Liver (tissue), 8 donors: ENCODE measurements at regions not wholly inside any gene's neighbourhood (a gene's known extent, or its start where the extent isn't known, plus 50 kb on each side); places are given as distances from the start of the nearest gene placed in this dataset.
A peak's percentile ranks its signal among the peaks of the same experiment; 100 is the strongest.

ENCODE experiments used
- DNase-seq: peaks from one replicate; pipeline ENCODE4 v3.0.0-alpha.2; 2017; ENCODE audit warnings: low spot score
- H3K27ac ChIP-seq, 2 donors: one replicate each; pipeline ENCODE4 v1.7.0; 2013; ENCODE audit warnings: inconsistent platforms in 2 of 2, low read length in 2 of 2, control low read depth in 1 of 2, low read depth in 1 of 2, mild to moderate bottlenecking in 1 of 2
- H3K27me3 ChIP-seq, 4 donors: one replicate each; pipeline versions ENCODE4 v1.6.1 to v1.7.0; 2013; ENCODE audit warnings: low read length in 3 of 4, inconsistent platforms in 1 of 4, mild to moderate bottlenecking in 1 of 4, moderate library complexity in 1 of 4; ENCODE audit not compliant: control insufficient read depth in 4 of 4, insufficient read depth in 4 of 4
- H3K36me3 ChIP-seq, 4 donors: one replicate each; pipeline versions ENCODE4 v1.6.1 to v1.7.0; 2013; ENCODE audit warnings: low read length in 3 of 4, mild to moderate bottlenecking in 3 of 4, low read depth in 1 of 4, moderate library complexity in 1 of 4; ENCODE audit not compliant: control insufficient read depth in 4 of 4, insufficient read depth in 3 of 4
- H3K4me1 ChIP-seq, 4 donors: one replicate each; pipeline versions ENCODE4 v1.6.1 to v1.7.0; 2013; ENCODE audit warnings: low read length in 3 of 4, mild to moderate bottlenecking in 3 of 4, moderate library complexity in 1 of 4; ENCODE audit not compliant: control insufficient read depth in 4 of 4, insufficient read depth in 4 of 4
- H3K4me3 ChIP-seq, 3 donors: one replicate each; pipeline versions ENCODE4 v1.6.1 to v1.7.0; 2013; ENCODE audit warnings: low read length in 3 of 3, control low read depth in 1 of 3, low read depth in 1 of 3, mild to moderate bottlenecking in 1 of 3
- H3K9ac ChIP-seq, 2 donors: one replicate each; pipeline ENCODE4 v1.7.0; 2013; ENCODE audit warnings: low read length in 2 of 2, mild to moderate bottlenecking in 2 of 2, moderate library complexity in 2 of 2, control low read depth in 1 of 2, low read depth in 1 of 2
- H3K9me3 ChIP-seq, 4 donors: one replicate each; pipeline versions ENCODE4 v1.6.1 to v1.7.0; 2013; ENCODE audit warnings: low read length in 3 of 4; ENCODE audit not compliant: control insufficient read depth in 4 of 4
- GABPA ChIP-seq, 2 donors: IDR thresholded peaks in 1 of 2; conservative IDR thresholded peaks in 1 of 2; 2 replicates each; pipeline ENCODE4 v1.6.1; 2016; ENCODE audit warnings: antibody characterized with exemption in 2 of 2, mild to moderate bottlenecking in 1 of 2, moderate library complexity in 1 of 2
- HNF4A ChIP-seq, 2 donors: conservative IDR thresholded peaks; 2 replicates each; pipeline ENCODE4 v1.6.1; 2016; ENCODE audit warnings: antibody characterized with exemption in 2 of 2, mild to moderate bottlenecking in 2 of 2
- HNF4G ChIP-seq: IDR thresholded peaks from 2 replicates; pipeline ENCODE4 v1.6.1; 2016; ENCODE audit warnings: antibody characterized with exemption
- RXRA ChIP-seq, 2 donors: IDR thresholded peaks; 2 replicates each; pipeline ENCODE4 v1.6.1; 2017 to 2018; ENCODE audit warnings: antibody characterized with exemption in 2 of 2, mild to moderate bottlenecking in 1 of 2
- SP1 ChIP-seq: IDR thresholded peaks from 2 replicates; pipeline ENCODE4 v1.6.1; 2018; ENCODE audit warnings: antibody characterized with exemption, mild to moderate bottlenecking
- TAF1 ChIP-seq: conservative IDR thresholded peaks from 2 replicates; pipeline ENCODE4 v1.6.1; 2016; ENCODE audit warnings: antibody characterized with exemption, mild to moderate bottlenecking
- WGBS: extraction: QIAGEN DNeasy Blood & Tissue Kit; methylation state at CpG from one replicate; pipeline ENCODE4 v1.1.7; 2013; 5-methylcytosine and 5-hydroxymethylcytosine counted together
- TF ChIP-seq, protein P1 (sequence below): fragments of 150-350 bp; IDR thresholded peaks from 2 replicates; pipeline ENCODE4 v1.5.1; 2017; ENCODE audit warnings: improper control_type of control experiment, low read depth, low read length; ENCODE audit not compliant: missing input control
- TF ChIP-seq, protein P2 (sequence below): IDR thresholded peaks from 2 replicates; pipeline ENCODE4 v1.6.1; 2016; ENCODE audit warnings: antibody characterized with exemption, mild to moderate bottlenecking
- TF ChIP-seq, protein P3 (sequence below): IDR thresholded peaks from 2 replicates; pipeline ENCODE4 v1.6.1; 2016; ENCODE audit warnings: antibody characterized with exemption
- donor health status: healthy.
- donor health status: healthy.
- donor health status: healthy.
- donor health status: healthy.
- donor health status: healthy.

DNA sequence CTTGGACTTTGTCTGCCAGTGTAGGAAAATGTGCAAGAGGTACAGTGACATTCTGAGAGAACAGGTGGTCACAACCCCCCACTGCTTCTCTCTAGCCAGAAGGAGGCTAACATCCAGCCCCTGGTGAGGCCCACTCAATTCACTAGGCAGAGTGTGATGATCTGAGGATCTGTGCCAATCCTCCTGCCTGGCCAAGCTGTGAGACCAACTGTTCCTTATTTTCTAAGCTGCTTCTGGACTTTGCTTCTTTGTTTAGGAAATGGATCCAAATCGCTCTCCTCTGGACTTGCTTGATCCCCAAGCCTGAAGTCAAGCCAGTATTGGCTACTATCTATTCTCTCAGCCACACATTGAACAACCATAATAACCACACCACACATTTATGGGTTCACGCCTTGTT lies 202.8 kb downstream of the PIK3C3 start:
- Histone ChIP-seq H3K4me3 (no peak overlapping the region), H3K4me1 (peaks cover 0 to 1% (median 0%) of the 10 kb centered on the region in 4 donors), H3K27ac (no peak overlapping the region), H3K9me3 (no peaks in the 10 kb centered on the region), H3K9ac (no peak overlapping the region), H3K27me3 (no peaks in the 10 kb centered on the region), H3K36me3 (no peaks in the 10 kb centered on the region)
- 66% methylated on average over 2 of the region's 2 CpGs for WGBS
- no peak for DNase-seq
- TF ChIP-seq RXRA (IDR thresholded peaks at IDR 0.05) (peak in 1 of 2 donors; percentile 22), GABPA (IDR thresholded peaks at IDR 0.05 in 1 of 2, conservative IDR thresholded peaks at IDR 0.05 in 1 of 2) (no peak), HNF4A (conservative IDR thresholded peaks at IDR 0.05) (peak; percentile 46 to 62)
- TF ChIP-seq, protein P1, sequence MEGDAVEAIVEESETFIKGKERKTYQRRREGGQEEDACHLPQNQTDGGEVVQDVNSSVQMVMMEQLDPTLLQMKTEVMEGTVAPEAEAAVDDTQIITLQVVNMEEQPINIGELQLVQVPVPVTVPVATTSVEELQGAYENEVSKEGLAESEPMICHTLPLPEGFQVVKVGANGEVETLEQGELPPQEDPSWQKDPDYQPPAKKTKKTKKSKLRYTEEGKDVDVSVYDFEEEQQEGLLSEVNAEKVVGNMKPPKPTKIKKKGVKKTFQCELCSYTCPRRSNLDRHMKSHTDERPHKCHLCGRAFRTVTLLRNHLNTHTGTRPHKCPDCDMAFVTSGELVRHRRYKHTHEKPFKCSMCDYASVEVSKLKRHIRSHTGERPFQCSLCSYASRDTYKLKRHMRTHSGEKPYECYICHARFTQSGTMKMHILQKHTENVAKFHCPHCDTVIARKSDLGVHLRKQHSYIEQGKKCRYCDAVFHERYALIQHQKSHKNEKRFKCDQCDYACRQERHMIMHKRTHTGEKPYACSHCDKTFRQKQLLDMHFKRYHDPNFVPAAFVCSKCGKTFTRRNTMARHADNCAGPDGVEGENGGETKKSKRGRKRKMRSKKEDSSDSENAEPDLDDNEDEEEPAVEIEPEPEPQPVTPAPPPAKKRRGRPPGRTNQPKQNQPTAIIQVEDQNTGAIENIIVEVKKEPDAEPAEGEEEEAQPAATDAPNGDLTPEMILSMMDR: no peak

DNA sequence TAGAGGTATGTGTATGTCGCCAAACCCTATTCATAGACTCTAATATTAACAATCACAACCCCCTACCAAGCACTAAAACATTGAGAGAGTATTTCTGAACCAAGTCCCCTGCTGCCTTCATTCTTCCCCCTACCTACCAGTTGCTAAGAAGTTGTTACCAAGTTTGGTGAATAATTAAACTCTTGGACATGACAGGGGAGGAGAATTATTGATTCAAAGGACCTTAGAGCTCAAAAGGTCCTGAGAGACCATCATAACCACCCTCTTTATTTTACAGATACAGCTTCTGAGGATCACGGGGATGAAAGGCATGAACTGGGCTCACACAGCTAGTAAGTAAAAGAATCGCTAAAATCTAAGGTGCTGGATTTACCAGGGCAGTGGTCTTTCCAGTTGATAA lies 204.1 kb downstream of the PIK3C3 start:
- H3K9me3 ChIP-seq: no peaks in the 10 kb centered on the region
- H3K36me3 ChIP-seq: no peaks in the 10 kb centered on the region
- peak overlapping the region in 1 of 3 donors; percentile 47 for H3K4me3 ChIP-seq
- no peak overlapping the region for H3K9ac ChIP-seq
- no peak for DNase-seq
- no peaks in the 10 kb centered on the region for H3K27me3 ChIP-seq
- H3K4me1 ChIP-seq: peaks cover 0 to 1% (median 0%) of the 10 kb centered on the region in 4 donors
- TF ChIP-seq, protein P2, sequence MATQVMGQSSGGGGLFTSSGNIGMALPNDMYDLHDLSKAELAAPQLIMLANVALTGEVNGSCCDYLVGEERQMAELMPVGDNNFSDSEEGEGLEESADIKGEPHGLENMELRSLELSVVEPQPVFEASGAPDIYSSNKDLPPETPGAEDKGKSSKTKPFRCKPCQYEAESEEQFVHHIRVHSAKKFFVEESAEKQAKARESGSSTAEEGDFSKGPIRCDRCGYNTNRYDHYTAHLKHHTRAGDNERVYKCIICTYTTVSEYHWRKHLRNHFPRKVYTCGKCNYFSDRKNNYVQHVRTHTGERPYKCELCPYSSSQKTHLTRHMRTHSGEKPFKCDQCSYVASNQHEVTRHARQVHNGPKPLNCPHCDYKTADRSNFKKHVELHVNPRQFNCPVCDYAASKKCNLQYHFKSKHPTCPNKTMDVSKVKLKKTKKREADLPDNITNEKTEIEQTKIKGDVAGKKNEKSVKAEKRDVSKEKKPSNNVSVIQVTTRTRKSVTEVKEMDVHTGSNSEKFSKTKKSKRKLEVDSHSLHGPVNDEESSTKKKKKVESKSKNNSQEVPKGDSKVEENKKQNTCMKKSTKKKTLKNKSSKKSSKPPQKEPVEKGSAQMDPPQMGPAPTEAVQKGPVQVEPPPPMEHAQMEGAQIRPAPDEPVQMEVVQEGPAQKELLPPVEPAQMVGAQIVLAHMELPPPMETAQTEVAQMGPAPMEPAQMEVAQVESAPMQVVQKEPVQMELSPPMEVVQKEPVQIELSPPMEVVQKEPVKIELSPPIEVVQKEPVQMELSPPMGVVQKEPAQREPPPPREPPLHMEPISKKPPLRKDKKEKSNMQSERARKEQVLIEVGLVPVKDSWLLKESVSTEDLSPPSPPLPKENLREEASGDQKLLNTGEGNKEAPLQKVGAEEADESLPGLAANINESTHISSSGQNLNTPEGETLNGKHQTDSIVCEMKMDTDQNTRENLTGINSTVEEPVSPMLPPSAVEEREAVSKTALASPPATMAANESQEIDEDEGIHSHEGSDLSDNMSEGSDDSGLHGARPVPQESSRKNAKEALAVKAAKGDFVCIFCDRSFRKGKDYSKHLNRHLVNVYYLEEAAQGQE: peak; percentile 11
- TF ChIP-seq, protein P1: no peak
- TF ChIP-seq HNF4A (conservative IDR thresholded peaks at IDR 0.05): peak in 1 of 2 donors; percentile 16
- no peak overlapping the region for H3K27ac ChIP-seq
- WGBS: 52% methylated on average over 3 of the region's 3 CpGs

DNA sequence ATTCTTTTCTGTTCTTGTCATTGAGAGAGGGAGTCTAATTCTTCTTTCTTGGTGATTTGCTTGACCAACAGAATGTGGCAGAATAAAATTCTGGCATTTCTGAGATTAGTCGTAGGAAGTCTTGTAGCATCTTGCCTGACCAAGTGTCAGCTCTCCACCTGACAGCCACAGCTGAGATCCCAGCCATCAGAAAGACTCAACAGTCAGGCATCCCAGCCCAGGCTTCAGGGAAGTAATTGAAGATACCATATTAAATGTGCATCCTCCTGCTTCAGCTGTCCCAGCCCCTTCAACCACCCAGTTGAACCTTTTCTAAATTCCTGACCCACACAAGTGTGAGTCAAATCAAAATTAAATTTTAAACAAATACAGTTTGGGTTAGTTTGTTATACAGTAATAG lies 208.3 kb downstream of the PIK3C3 start:
- WGBS: 95% methylated on average over 1 of the region's 1 CpG
- H3K9me3 ChIP-seq: no peaks in the 10 kb centered on the region
- no peak overlapping the region for H3K4me3 ChIP-seq
- peaks cover 0 to 5% (median 0%) of the 10 kb centered on the region in 4 donors for H3K4me1 ChIP-seq
- no peak for DNase-seq
- H3K9ac ChIP-seq: no peak overlapping the region
- no peak overlapping the region for H3K27ac ChIP-seq
- no peaks in the 10 kb centered on the region for H3K36me3 ChIP-seq
- no peaks in the 10 kb centered on the region for H3K27me3 ChIP-seq
- TF ChIP-seq, protein P2: no peak
- TF ChIP-seq HNF4G (no peak), SP1 (no peak), TAF1 (no peak)
- TF ChIP-seq, protein P3, sequence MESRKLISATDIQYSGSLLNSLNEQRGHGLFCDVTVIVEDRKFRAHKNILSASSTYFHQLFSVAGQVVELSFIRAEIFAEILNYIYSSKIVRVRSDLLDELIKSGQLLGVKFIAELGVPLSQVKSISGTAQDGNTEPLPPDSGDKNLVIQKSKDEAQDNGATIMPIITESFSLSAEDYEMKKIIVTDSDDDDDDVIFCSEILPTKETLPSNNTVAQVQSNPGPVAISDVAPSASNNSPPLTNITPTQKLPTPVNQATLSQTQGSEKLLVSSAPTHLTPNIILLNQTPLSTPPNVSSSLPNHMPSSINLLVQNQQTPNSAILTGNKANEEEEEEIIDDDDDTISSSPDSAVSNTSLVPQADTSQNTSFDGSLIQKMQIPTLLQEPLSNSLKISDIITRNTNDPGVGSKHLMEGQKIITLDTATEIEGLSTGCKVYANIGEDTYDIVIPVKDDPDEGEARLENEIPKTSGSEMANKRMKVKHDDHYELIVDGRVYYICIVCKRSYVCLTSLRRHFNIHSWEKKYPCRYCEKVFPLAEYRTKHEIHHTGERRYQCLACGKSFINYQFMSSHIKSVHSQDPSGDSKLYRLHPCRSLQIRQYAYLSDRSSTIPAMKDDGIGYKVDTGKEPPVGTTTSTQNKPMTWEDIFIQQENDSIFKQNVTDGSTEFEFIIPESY: no peak
- TF ChIP-seq, protein P1: no peak
